ENCODE measurements at regions not wholly inside any gene's neighbourhood (a gene's known extent, or its start where the extent isn't known, plus 50 kb on each side); places are given as distances from the start of the nearest gene placed in this dataset.

DNA sequence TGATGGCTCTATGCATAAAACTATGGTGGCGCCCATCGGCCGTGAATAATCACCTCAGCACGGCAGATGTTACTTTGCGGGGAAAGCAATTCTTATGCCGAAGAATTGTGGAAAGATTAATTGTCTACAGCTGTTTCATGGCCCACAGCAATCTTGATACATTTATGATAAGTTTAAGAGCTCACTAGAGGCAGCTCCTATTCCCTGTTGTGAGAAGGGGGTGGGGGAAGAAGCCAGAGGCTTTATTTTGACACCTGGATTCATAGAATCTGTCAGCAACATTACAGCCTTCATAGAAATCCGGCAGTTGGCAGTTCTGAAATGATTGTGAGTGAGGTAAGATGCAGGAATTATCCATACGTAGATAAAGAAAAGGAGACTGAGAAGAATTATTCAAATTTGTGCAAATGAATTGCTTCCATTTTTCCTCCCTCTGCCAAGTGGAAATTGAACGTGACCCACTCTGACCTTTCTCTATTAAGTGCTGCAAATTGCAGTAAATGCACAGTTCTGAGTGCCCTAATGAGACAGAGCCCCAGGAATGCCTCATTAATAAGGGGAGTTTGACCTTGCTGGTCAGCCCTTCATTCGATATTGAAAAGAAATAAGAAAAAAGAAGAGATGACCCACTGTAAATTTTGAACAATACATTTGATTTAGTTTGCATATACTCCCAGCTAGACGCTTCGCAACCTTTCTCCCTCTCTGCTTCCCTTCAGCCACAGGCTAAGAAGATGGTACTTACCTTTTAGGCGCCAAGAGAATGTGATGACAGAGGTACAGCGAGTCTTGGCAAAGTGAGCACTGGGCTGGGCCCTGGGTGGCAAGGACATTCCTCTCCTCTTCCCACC lies 188.8 kb downstream of the GPAT3 start:
- TF ChIP-seq EZH2 (IDR thresholded peaks at IDR 0.05; ENCODE audit: insufficient read depth, poor library complexity, severe bottlenecking) (no peak), EZH2phosphoT487 (IDR thresholded peaks at IDR 0.05; ENCODE audit: insufficient read depth, low read depth) (no peak)
